Upper lobe of left lung (tissue), 6 donors: ENCODE measurements at regions not wholly inside any gene's neighbourhood (a gene's known extent, or its start where the extent isn't known, plus 50 kb on each side); places are given as distances from the start of the nearest gene placed in this dataset.

ENCODE experiments used
- ATAC-seq, 2 donors: fragments of 200-7000 bp; cut with Tn5 transposase; one replicate each; pipeline ENCODE4 v1.9.1; 2022; ENCODE audit warnings: mild to moderate bottlenecking in 2 of 2, moderate library complexity in 2 of 2; ENCODE audit not compliant: low FRiP score in 2 of 2
- DNase-seq, 2 donors: peaks; one replicate each; pipeline ENCODE4 v3.0.0-alpha.2; 2019 to 2020
- H3K27ac ChIP-seq, 4 donors: fragments of 200-600 bp; sonication (generic); one replicate each; pipeline ENCODE4 v1.5.1; 2016 to 2019
- H3K27me3 ChIP-seq, 4 donors: fragments of 200-600 bp; sonication (generic); one replicate each; pipeline ENCODE4 v1.5.1; 2017 to 2019
- H3K36me3 ChIP-seq, 4 donors: fragments of 200-600 bp; sonication (generic); one replicate each; pipeline ENCODE4 v1.5.1; 2016 to 2019
- H3K4me1 ChIP-seq, 4 donors: fragments of 200-600 bp; sonication (generic); one replicate each; pipeline ENCODE4 v1.5.1; 2018 to 2019
- H3K4me3 ChIP-seq, 4 donors: fragments of 200-600 bp; sonication (generic); one replicate each; pipeline ENCODE4 v1.5.1; 2017 to 2019; ENCODE audit warnings: mild to moderate bottlenecking in 2 of 4, moderate library complexity in 1 of 4
- H3K9me3 ChIP-seq, 4 donors: fragments of 200-600 bp; sonication (generic); one replicate each; pipeline ENCODE4 v1.5.1; 2018 to 2019
- CTCF ChIP-seq, 6 experiments: fragments of 450-650 bp in 4 of 6; fragments of 200-600 bp in 2 of 6; sonication (generic) in 2 of 6; IDR thresholded peaks; one replicate each; pipeline ENCODE4 v1.5.1; 2016 to 2019; ENCODE audit warnings: antibody characterized with exemption in 6 of 6
- EP300 ChIP-seq, 4 donors: sonication (generic); formaldehyde crosslinking; IDR thresholded peaks; one replicate each; pipeline ENCODE4 v1.5.1; 2017; ENCODE audit warnings: antibody characterized with exemption in 4 of 4, control low read depth in 2 of 4
- POLR2A ChIP-seq, 4 donors: fragments of 450-650 bp; IDR thresholded peaks; one replicate each; pipeline ENCODE4 v1.5.1; 2016 to 2017; ENCODE audit warnings: antibody characterized with exemption in 4 of 4, mild to moderate bottlenecking in 2 of 4
- POLR2AphosphoS5 ChIP-seq, 2 donors: sonication (generic); formaldehyde crosslinking; IDR thresholded peaks; one replicate each; pipeline ENCODE4 v1.5.1; 2017; ENCODE audit warnings: antibody characterized with exemption in 2 of 2
- WGBS, 2 donors: methylation state at CpG; one replicate each; pipeline ENCODE4 v1.1.5; 2017 to 2018; 5-methylcytosine and 5-hydroxymethylcytosine counted together
- donor health status: DM: no; HTN: no; CAD: no; lungs with moderate emphysema.
- donor health status: DM: no; HTN: yes; CAD: no; lungs with severe emphysema.

GRCh38 chr6:100088009-100088408 lies 94.0 kb upstream of the MCHR2 start:
- Histone ChIP-seq H3K9me3 (no peaks in the 10 kb centered on the region), H3K4me3 (no peak overlapping the region), H3K27ac (no peak overlapping the region), H3K36me3 (no peaks in the 10 kb centered on the region), H3K27me3 (no peaks in the 10 kb centered on the region), H3K4me1 (no peaks in the 10 kb centered on the region)
- ATAC-seq (no peak), DNase-seq (no peak)
- WGBS, 2 donors: 83 to 89% methylated on average over 1 of the region's 1 CpG
- no peak for TF ChIP-seq POLR2AphosphoS5 (IDR thresholded peaks at IDR 0.05)
- no peak for TF ChIP-seq EP300 (IDR thresholded peaks at IDR 0.05)
- no peak for TF ChIP-seq POLR2A (IDR thresholded peaks at IDR 0.05)
- TF ChIP-seq CTCF (IDR thresholded peaks at IDR 0.05): no peak

GRCh38 chr6:100084991-100085364 lies 91.0 kb upstream of the MCHR2 start:
- Histone ChIP-seq H3K4me1 (no peaks in the 10 kb centered on the region), H3K4me3 (no peak overlapping the region), H3K27ac (no peak overlapping the region), H3K36me3 (no peaks in the 10 kb centered on the region), H3K9me3 (no peaks in the 10 kb centered on the region), H3K27me3 (no peaks in the 10 kb centered on the region)
- no peak for ATAC-seq
- no peak for DNase-seq
- WGBS, 2 donors: 64 to 71% methylated on average over 2 of the region's 2 CpGs
- no peak for TF ChIP-seq EP300 (IDR thresholded peaks at IDR 0.05)
- TF ChIP-seq POLR2AphosphoS5 (IDR thresholded peaks at IDR 0.05): no peak
- TF ChIP-seq POLR2A (IDR thresholded peaks at IDR 0.05): no peak
- TF ChIP-seq CTCF (IDR thresholded peaks at IDR 0.05): no peak

- no peaks in the 10 kb centered on the region for H3K27me3 ChIP-seq
- no peak for TF ChIP-seq POLR2A (IDR thresholded peaks at IDR 0.05)
- TF ChIP-seq POLR2AphosphoS5 (IDR thresholded peaks at IDR 0.05): no peak
- TF ChIP-seq EP300 (IDR thresholded peaks at IDR 0.05): no peak
- no peak for TF ChIP-seq CTCF (IDR thresholded peaks at IDR 0.05)
- DNase-seq (no peak), ATAC-seq (no peak)
- no peaks in the 10 kb centered on the region for H3K4me1 ChIP-seq
- no peak overlapping the region for H3K27ac ChIP-seq
- 58 to 67% methylated on average over 4 of the region's 4 CpGs for WGBS, 2 donors
- no peaks in the 10 kb centered on the region for H3K9me3 ChIP-seq
- H3K36me3 ChIP-seq: no peaks in the 10 kb centered on the region
- no peak overlapping the region for H3K4me3 ChIP-seq
Measured at GRCh38 chr6:100084316-100084990, 90.4 kb upstream of the MCHR2 start.

GRCh38 chr6:100078509-100078908 lies 84.5 kb upstream of the MCHR2 start:
- Histone ChIP-seq H3K4me1 (no peaks in the 10 kb centered on the region), H3K4me3 (no peak overlapping the region), H3K36me3 (no peaks in the 10 kb centered on the region), H3K9me3 (no peaks in the 10 kb centered on the region), H3K27me3 (no peaks in the 10 kb centered on the region), H3K27ac (no peak overlapping the region)
- WGBS, 2 donors: 50 to 72% methylated on average over 5 of the region's 5 CpGs
- TF ChIP-seq CTCF (IDR thresholded peaks at IDR 0.05): no peak
- ATAC-seq: no peak
- no peak for DNase-seq

- Histone ChIP-seq H3K4me1 (no peaks in the 10 kb centered on the region), H3K27me3 (no peaks in the 10 kb centered on the region), H3K4me3 (no peak overlapping the region), H3K27ac (no peak overlapping the region), H3K36me3 (no peaks in the 10 kb centered on the region), H3K9me3 (peaks cover 0 to 11% (median 9%) of the 10 kb centered on the region in 4 donors)
- 50 to 52% methylated on average over 1 of the region's 1 CpG for WGBS, 2 donors
- DNase-seq (no peak), ATAC-seq (no peak)
- TF ChIP-seq EP300 (IDR thresholded peaks at IDR 0.05) (no peak), POLR2AphosphoS5 (IDR thresholded peaks at IDR 0.05) (no peak), POLR2A (IDR thresholded peaks at IDR 0.05) (no peak), CTCF (IDR thresholded peaks at IDR 0.05) (no peak)
Measured at GRCh38 chr6:100065348-100065747, 71.3 kb upstream of the MCHR2 start.
